Kidney (tissue), 10 donors: ENCODE measurements at regions not wholly inside any gene's neighbourhood (a gene's known extent, or its start where the extent isn't known, plus 50 kb on each side); places are given as distances from the start of the nearest gene placed in this dataset.
"Not testable (repeated sequence)": the region's sequence is repeated elsewhere in the genome, so short reads cannot be mapped to it uniquely, and the experiment has no call there.

Experiments used
- DNase-seq, 5 donors: peaks; one replicate each; pipeline ENCODE4 v3.0.0-alpha.2; 2013 to 2020
- FAIRE-seq: peaks from 2 replicates; lab custom pipeline; 2012; peaks lifted over from hg19 to GRCh38; lab: Jason Lieb, UNC
- H3K27ac ChIP-seq, 2 donors: one replicate each; pipeline ENCODE4 v1.7.0; 2013; ENCODE audit warnings: low read depth in 2 of 2, low read length in 2 of 2, inconsistent platforms in 1 of 2
- H3K27me3 ChIP-seq: one replicate; pipeline ENCODE4 v1.7.1; 2013; ENCODE audit warnings: low read length, inconsistent platforms; ENCODE audit not compliant: control insufficient read depth, insufficient read depth
- H3K36me3 ChIP-seq, 3 donors: one replicate each; pipeline versions ENCODE4 v1.7.0 to v1.7.1; 2013; ENCODE audit warnings: low read length in 3 of 3, control low read depth in 1 of 3, inconsistent platforms in 1 of 3; ENCODE audit not compliant: insufficient read depth in 3 of 3, control insufficient read depth in 2 of 3
- H3K4me1 ChIP-seq, 3 donors: one replicate each; pipeline versions ENCODE4 v1.7.0 to v1.7.1; 2013; ENCODE audit warnings: low read length in 3 of 3, inconsistent platforms in 1 of 3, low read depth in 1 of 3; ENCODE audit not compliant: control insufficient read depth in 2 of 3, insufficient read depth in 2 of 3
- H3K4me3 ChIP-seq, 3 donors: one replicate each; pipeline versions ENCODE4 v1.7.0 to v1.8.1; 2013; ENCODE audit warnings: low read length in 3 of 3, control low read depth in 1 of 3, inconsistent platforms in 1 of 3
- H3K9ac ChIP-seq, 3 donors: one replicate each; pipeline versions ENCODE4 v1.7.0 to v1.7.1; 2013; ENCODE audit warnings: low read length in 3 of 3, control low read depth in 1 of 3, inconsistent platforms in 1 of 3
- H3K9me3 ChIP-seq, 3 donors: one replicate each; pipeline versions ENCODE4 v1.7.0 to v1.7.1; 2013; ENCODE audit warnings: low read length in 3 of 3, control low read depth in 1 of 3, inconsistent platforms in 1 of 3; ENCODE audit not compliant: control insufficient read depth in 2 of 3, insufficient read depth in 1 of 3
- intact Hi-C: fragments of 100-400 bp; cut with DNase I; formaldehyde crosslinking; loops from one replicate; pipeline ENCODE4 v1.11.1; 2022
- donor health status: control.
- donor health status: control.
- donor health status: DM: yes; HTN: yes; CAD: no.
- donor health status: Normal renal cell carcinoma (clear cell type).

GRCh38 chr14:105667663-105668020, 141.3 kb downstream of the TMEM121 start:
- peak in 1 of 5 donors; percentile 79 for DNase-seq
- intact Hi-C loops, H3K36me3 ChIP-seq, H3K27ac ChIP-seq, H3K4me1 ChIP-seq, H3K4me3 ChIP-seq, H3K9ac ChIP-seq, H3K9me3 ChIP-seq, H3K27me3 ChIP-seq, FAIRE-seq: not testable (repeated sequence)

- H3K4me1 ChIP-seq, H3K36me3 ChIP-seq, H3K4me3 ChIP-seq, FAIRE-seq, intact Hi-C loops, H3K27ac ChIP-seq, H3K9me3 ChIP-seq, H3K27me3 ChIP-seq, H3K9ac ChIP-seq: not testable (repeated sequence)
- DNase-seq = peak in 1 of 5 donors; percentile 60
Observed at GRCh38 chr14:105668021-105668420, 141.6 kb downstream of the TMEM121 start.

GRCh38 chr14:105668471-105669230, 142.3 kb downstream of the TMEM121 start:
- FAIRE-seq, H3K4me3 ChIP-seq, H3K36me3 ChIP-seq, H3K9me3 ChIP-seq, H3K27ac ChIP-seq, intact Hi-C loops, H3K9ac ChIP-seq, H3K27me3 ChIP-seq, H3K4me1 ChIP-seq: not testable (repeated sequence)
- DNase-seq = peak in 1 of 5 donors; percentile 49

GRCh38 chr14:105669231-105669610, 142.8 kb downstream of the TMEM121 start:
- H3K36me3 ChIP-seq, H3K9ac ChIP-seq, H3K9me3 ChIP-seq, H3K27me3 ChIP-seq, H3K4me3 ChIP-seq, H3K4me1 ChIP-seq, FAIRE-seq, H3K27ac ChIP-seq, intact Hi-C loops: not testable (repeated sequence)
- DNase-seq = peak in 1 of 5 donors; percentile 35

- H3K27ac ChIP-seq, H3K4me1 ChIP-seq, intact Hi-C loops, H3K4me3 ChIP-seq, H3K9ac ChIP-seq, H3K27me3 ChIP-seq, FAIRE-seq, H3K36me3 ChIP-seq, H3K9me3 ChIP-seq: not testable (repeated sequence)
- peak in 1 of 5 donors; percentile 64 for DNase-seq
Observed at GRCh38 chr14:105669646-105670045, 143.3 kb downstream of the TMEM121 start.

- DNase-seq = peak in 1 of 5 donors; percentile 22
- intact Hi-C loops, FAIRE-seq: not testable (repeated sequence)
Observed at GRCh38 chr14:105672450-105673200, 146.2 kb downstream of the TMEM121 start.

GRCh38 chr14:105675433-105675832, 149.1 kb downstream of the TMEM121 start:
- H3K4me3 ChIP-seq, H3K9ac ChIP-seq, intact Hi-C loops, H3K36me3 ChIP-seq, H3K27ac ChIP-seq, H3K9me3 ChIP-seq, FAIRE-seq, H3K4me1 ChIP-seq, H3K27me3 ChIP-seq: not testable (repeated sequence)
- DNase-seq = peak in 1 of 5 donors; percentile 26

More at GRCh38 chr14:105672450-105673200, 146.2 kb downstream of the TMEM121 start:
- not testable (repeated sequence) for H3K4me1 ChIP-seq, H3K36me3 ChIP-seq, H3K9ac ChIP-seq, H3K27ac ChIP-seq, H3K27me3 ChIP-seq, H3K9me3 ChIP-seq, H3K4me3 ChIP-seq

GRCh38 chr14:105675905-105676670, 149.7 kb downstream of the TMEM121 start:
- H3K27ac ChIP-seq, H3K36me3 ChIP-seq, H3K9me3 ChIP-seq, intact Hi-C loops, FAIRE-seq, H3K9ac ChIP-seq, H3K27me3 ChIP-seq, H3K4me1 ChIP-seq, H3K4me3 ChIP-seq: not testable (repeated sequence)
- DNase-seq = peak in 1 of 5 donors; percentile 51
